ENCODE measurements at regions not wholly inside any gene's neighbourhood (a gene's known extent, or its start where the extent isn't known, plus 50 kb on each side); places are given as distances from the start of the nearest gene placed in this dataset.

- DNase-seq (ENCODE audit: low spot score), result no peak
Measured at GRCh38 chr5:143693651-143694252, 118.2 kb upstream of the HMHB1 start.

GRCh38 chr5:143692342-143692741 lies 119.6 kb upstream of the HMHB1 start:
- DNase-seq (ENCODE audit: low spot score), result no peak

- DNase-seq (ENCODE audit: low spot score), result no peak
Measured at GRCh38 chr5:143691945-143692290, 120.0 kb upstream of the HMHB1 start.

GRCh38 chr5:143691287-143691944 lies 120.5 kb upstream of the HMHB1 start:
- no peak for DNase-seq (ENCODE audit: low spot score)

- DNase-seq (ENCODE audit: low spot score), result no peak
Measured at GRCh38 chr5:143687604-143688003, 124.4 kb upstream of the HMHB1 start.

GRCh38 chr5:143685246-143685815 lies 126.6 kb upstream of the HMHB1 start:
- DNase-seq (ENCODE audit: low spot score), result no peak

GRCh38 chr5:143683459-143683858 lies 128.5 kb upstream of the HMHB1 start:
- no peak for DNase-seq (ENCODE audit: low spot score)

- DNase-seq (ENCODE audit: low spot score), result no peak
Measured at GRCh38 chr5:143682929-143683386, 129.0 kb upstream of the HMHB1 start.

GRCh38 chr5:143682246-143682905 lies 129.6 kb upstream of the HMHB1 start:
- DNase-seq (ENCODE audit: low spot score), result no peak

GRCh38 chr5:143680672-143681259 lies 131.2 kb upstream of the HMHB1 start:
- DNase-seq (ENCODE audit: low spot score), result no peak

GRCh38 chr5:143679777-143680176 lies 132.2 kb upstream of the HMHB1 start:
- DNase-seq (ENCODE audit: low spot score), result peak; percentile 15

- DNase-seq (ENCODE audit: low spot score), result no peak
Measured at GRCh38 chr5:143678148-143678905, 133.6 kb upstream of the HMHB1 start.

GRCh38 chr5:143677403-143677802 lies 134.6 kb upstream of the HMHB1 start:
- no peak for DNase-seq (ENCODE audit: low spot score)

- no peak for DNase-seq (ENCODE audit: low spot score)
Measured at GRCh38 chr5:143676802-143677201, 135.2 kb upstream of the HMHB1 start.

- DNase-seq (ENCODE audit: low spot score), result no peak
Measured at GRCh38 chr5:143674469-143674786, 137.5 kb upstream of the HMHB1 start.

GRCh38 chr5:143673676-143674468 lies 138.1 kb upstream of the HMHB1 start:
- no peak for DNase-seq (ENCODE audit: low spot score)

GRCh38 chr5:143672806-143673205 lies 139.2 kb upstream of the HMHB1 start:
- DNase-seq (ENCODE audit: low spot score), result no peak

GRCh38 chr5:143671674-143672569 lies 140.0 kb upstream of the HMHB1 start:
- DNase-seq (ENCODE audit: low spot score), result no peak

- no peak for DNase-seq (ENCODE audit: low spot score)
Measured at GRCh38 chr5:143671021-143671420, 140.9 kb upstream of the HMHB1 start.

- DNase-seq (ENCODE audit: low spot score), result no peak
Measured at GRCh38 chr5:143665866-143666265, 146.1 kb upstream of the HMHB1 start.
